GM19438 (cell line): ENCODE measurements at regions not wholly inside any gene's neighbourhood (a gene's known extent, or its start where the extent isn't known, plus 50 kb on each side); places are given as distances from the start of the nearest gene placed in this dataset.
"Not testable (repeated sequence)": the region's sequence is repeated elsewhere in the genome, so short reads cannot be mapped to it uniquely, and the experiment has no call there.

Experiments
- ATAC-seq: cut with Tn5 transposase; IDR thresholded peaks from one replicate; pipeline ENCODE4 v1.9.1; 2021; ENCODE audit warnings: low read depth; ENCODE audit not compliant: unreplicated experiment

DNA sequence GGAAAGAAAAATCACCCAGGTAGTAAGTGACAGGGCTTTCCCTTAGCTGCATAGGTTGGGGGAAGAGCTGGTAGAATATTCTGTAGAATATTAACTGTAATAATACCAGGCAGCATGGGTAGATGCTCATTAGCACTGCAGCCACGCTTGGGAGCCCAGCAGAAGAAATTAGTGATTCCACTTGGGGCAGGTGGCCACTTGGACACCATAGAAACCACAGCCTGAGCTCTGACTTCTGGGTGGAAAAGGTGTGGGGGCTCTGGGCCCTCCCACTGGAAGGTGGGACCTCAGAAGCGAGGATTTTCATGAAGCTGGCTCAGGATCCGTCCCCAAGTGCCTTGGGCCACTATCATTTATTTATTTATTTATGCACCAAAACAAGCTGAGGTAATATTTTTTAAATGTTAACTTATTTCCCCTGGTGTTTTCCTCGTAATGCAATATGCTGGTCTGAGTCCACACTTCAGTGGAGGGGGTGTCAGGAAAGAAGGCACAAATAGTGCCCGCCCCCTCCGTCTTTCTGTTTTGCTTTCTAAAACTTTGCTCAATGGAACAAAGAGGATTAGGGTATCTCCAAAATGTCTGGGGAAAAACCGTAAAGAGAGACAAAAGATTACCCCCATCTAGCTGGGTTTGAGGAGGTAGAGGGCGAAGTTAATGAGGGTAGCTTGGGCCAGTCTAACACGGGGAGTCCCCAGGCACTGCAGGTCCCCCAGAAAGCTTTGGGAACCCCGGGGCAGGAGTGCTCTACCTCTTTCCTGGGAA, 75.2 kb upstream of the GADD45A start:
- no peak for ATAC-seq

DNA sequence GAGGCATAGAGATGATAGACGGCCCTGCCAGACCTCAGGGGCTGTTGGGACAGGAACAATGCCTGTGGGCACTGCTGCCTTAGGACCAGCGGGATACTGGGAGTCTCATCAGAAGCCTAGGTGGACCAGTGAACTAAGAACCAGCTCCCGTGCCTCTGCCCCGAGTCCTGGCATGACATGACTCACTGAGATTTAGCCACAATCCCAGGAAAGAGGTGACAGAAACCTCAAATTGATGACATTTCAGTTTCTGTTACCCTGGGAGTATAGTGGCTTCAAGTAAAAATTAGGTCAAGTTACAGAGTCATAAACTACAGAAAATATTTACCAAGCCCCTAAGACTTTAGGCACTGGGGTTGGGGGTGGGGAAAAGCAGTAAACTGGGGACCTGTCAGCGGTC, 74.6 kb upstream of the GADD45A start:
- ATAC-seq, result no peak

DNA sequence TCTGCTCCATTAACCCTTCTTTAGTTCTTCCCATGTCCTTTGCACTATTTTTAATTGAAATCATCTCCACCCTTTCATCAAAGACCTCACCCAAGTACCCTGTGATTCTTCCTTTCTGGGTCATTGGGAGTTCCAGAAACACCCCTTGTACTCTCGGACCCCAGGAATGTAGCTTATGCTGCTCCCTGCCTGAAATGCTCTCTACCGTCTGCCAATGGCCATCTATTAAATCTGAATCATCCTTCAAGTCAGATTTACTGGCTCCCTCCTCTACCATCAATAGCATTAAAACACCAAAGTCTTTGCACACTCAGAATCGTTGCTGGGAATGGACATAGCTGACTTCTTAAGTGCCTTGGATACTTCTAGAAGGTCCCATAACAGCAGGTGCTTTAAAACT, 73.2 kb upstream of the GADD45A start:
- no peak for ATAC-seq

DNA sequence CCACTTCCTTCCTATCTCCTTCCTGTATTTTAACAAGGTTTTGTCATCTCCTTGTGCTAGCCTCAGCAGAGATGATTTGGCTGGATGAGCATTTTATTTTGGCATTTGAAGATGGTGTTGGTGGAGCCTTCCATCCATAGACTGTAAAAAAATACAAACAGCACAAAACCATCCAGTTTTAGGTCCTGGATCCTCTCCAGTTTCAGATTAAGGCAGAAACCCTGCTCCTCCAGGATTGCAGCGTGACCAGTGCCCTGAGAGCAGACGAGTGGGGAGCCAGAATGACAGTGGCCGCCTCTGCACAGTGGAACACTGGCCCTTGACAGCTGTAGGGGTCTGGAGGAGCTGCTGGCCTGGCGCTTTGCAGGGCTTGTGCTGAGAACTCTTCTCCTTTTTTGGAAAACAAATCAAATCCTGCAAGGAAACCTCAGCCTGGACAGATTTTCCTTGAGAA, 72.2 kb upstream of the GADD45A start:
- no peak for ATAC-seq

DNA sequence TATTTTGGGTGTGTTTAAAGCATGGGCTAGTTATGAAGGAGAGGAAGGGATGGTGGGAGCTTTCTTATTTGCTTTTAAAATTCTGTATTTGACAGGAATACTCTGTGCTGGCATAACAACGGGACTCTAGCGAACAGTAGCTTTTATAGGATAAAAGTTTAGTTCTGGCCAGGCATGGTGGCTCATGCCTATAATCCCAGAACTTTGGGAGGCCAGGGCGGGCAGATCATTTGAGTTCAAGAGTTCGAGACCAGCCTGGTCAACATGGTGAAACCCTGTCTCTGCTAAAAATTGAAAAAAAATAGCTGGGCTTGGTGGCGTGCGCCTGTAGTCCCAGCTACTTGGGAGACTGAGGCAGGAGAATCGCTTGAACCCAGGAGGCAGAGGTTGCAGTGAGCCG, 71.5 kb upstream of the GADD45A start:
- ATAC-seq, result not testable (repeated sequence)

DNA sequence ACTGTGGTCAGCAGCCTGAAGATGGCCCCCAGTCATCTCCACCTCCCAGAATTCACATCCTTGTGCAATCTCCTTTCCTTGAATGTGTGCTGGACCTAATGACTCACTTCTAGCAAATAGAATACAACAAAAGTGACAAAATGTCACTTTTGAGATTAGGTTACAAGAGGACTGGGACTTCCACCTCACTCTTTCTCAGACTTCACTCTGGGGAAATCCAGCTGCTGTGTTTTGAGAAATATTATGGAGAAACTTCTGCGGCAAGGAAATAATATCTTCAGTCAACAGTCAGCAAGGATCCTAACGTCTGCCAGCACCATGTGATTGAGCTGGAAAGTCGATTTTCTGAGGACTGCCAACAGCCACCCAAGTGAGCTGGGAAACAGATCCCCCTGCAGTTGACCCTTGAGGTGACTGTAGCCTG, 70.5 kb upstream of the GADD45A start:
- no peak for ATAC-seq

DNA sequence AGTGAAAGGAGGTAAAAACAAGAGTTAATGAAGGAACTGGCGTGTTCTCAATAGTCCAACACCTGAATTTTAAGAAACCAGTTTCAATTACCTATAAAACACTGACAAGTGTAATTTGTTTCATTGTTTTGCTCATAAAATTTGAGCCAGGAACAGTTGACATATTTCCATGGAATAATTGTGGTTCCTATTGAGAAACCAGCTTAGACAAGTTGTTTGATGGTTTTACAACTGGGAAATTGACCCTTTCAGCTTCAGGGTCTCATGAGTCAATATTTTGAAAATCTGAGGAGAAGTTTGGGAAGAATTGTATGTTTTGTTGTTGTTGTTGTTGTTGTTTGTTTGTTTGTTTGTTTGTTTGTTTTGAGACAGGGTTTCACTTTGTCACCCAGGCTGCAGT, 69.1 kb upstream of the GADD45A start:
- ATAC-seq, result no peak

DNA sequence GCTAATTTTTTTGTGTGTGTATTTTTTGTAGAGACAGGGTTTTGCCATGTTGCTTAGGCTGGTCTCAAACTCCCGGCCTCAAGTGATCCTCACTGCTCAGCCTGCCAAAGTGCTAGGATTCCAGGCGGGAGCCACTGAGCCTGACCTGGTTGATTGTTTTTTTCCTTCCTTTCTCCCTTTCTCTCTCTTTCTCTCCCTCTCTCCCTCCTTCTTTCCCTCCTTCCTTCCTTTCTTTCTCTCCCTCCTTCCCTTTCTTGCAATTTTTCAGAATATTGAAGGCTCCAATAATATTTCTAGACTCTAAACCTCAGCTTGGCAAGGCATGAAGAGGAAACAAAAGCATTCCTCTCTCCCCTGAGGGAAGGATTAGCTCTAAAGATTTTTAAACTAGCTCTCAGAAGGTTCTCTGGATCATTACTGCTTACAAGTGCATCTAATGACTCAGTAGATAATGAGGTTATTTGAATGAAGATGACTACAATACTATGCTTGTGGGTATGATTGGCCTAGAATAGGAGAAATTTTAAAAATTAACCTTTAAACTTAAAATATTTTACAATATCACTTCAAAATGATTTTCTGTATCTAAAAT, 68.5 kb upstream of the GADD45A start:
- ATAC-seq, result no peak

DNA sequence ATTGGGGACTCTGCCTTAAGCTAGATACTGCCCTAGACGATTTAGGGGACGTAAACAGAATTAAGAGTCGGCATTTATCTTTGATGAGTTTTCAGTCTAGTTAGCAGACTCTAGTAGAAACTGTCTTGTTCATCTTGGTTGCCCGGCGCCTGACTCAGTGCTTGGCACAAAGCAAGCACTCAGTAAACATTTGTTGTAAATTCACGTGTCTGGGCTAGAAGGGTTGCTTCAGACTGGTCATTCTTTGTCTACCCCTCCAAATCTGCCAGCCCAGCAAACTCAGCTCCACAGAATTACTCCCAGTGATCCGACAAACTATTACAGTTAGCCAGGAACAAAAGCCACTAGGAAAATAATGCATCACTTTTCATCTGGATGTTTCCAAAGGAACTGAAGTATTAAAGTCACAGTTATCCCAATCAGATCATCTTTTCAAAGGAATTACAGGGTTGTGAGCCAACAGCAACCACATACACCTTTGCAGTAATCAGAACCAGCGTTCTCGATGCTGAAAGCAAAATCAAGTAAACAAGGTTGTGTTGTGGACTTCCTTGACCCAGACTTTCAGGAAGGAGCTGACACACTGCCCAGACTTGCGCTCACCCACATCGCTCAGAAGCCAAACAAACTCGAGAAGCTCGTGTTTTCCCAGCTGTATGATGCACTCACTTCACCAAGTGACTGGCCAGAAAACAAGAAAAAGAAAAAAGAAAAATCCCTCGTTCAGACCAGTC, 66.5 kb upstream of the GADD45A start:
- ATAC-seq, result no peak

DNA sequence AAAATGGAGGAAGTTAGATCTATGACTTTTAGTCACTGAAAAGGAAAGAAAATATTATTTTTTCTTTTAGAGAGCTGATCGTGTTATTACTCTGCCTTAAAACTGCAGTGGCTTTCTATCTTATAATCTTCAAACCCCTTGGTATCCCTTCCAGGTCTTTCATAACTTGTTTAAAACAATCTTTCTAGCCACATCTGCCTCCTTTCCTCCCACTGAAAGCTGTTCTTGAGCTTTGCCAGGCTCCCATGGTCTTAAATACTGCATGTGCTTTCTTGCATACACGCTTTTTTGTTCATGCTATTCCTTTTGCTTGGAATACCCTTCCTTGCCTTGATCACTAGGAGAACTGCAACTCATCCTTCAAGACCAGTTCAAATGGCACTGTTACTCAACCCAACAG, 65.9 kb upstream of the GADD45A start:
- no peak for ATAC-seq

DNA sequence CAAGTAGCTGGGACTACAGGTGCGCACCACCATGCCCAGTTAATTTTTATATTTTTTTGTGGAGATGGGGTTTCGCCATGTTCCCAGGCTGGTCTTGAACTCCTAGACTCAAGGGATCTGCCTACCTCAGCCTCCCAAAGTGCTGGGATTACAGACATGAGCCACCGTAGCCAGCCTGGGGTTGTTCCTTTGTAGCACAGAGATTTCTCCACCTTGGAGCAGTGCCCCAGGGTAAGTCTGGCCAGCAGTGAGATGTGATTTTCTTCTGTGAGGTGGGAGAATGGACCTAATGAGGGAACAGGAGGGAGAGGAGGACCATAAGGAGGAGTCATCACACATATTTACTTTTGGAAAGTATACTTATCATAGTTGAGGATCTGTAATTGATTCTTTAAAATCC, 61.1 kb upstream of the GADD45A start:
- ATAC-seq, result no peak

DNA sequence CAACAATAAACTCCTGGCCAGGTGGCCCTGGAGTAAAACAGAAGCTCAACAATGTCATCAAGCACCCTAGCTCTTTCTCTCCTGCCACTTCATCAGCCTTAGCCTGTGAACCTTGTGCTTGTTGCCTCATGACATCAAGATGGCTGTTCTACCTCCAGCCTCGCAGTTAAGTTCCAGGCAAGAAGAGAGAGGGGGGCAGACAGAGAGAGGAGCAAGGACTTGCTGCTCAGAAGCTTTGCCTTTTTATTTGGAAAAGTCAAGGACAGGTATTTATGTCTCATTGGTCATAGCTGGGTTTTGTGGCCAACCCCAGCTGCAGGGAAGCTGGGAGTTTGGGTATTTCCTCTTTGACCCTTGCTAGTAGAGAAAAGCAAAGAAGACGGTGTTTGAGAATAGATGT, 60.3 kb upstream of the GADD45A start:
- no peak for ATAC-seq

DNA sequence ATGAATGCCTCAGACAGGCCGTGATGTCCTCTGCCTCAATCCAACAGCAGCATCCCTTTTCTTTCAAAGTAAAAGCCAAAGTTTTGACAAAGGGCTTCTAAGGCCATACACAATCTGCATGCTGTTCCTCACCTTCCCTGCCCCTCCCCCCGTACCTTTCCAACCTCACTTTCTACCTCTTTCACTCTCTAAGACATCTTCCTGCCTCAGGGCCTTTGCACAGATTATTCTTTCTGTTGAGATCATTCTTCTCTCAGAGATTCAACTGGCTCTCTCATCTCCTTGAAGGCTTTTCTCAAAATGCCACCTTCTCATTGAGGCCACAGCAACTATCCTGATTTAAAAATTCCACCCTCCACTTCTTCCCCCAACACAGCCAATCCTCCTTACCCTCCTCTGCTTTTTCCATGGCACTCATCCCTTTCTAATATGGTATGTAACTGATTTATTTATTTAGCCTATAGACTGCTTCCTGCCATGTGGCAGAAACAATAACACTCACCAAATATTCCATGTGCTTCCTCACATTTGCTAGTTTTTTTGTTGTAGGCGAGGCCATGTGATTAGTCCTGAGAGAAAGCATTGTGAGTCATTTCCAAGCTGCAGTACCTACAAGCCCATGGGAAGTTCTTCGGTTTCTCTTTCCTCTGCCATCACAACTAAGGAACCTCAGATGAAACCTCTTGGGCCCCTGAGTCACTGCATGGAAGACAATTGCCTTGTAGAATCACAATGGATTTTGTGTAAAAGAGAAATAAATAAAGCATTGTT, 58.7 kb upstream of the GADD45A start:
- ATAC-seq, result no peak

DNA sequence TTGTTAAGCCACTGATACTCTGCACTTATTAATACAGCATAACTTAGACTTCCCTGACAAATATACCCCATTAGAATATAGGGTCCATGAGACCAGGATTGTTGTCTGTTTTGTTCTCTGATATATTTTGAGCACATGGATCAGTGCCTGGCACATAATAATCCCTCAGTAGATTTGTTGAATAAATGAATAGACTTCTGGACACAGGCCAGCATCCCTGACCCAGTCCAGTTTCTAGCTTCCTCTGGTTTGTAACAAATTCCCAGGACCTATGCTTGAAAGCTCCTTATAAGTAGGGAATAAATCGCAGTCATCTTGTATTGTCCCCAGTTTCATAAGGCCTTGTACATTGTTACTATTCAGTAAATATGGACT, 58.2 kb upstream of the GADD45A start:
- ATAC-seq, result no peak

DNA sequence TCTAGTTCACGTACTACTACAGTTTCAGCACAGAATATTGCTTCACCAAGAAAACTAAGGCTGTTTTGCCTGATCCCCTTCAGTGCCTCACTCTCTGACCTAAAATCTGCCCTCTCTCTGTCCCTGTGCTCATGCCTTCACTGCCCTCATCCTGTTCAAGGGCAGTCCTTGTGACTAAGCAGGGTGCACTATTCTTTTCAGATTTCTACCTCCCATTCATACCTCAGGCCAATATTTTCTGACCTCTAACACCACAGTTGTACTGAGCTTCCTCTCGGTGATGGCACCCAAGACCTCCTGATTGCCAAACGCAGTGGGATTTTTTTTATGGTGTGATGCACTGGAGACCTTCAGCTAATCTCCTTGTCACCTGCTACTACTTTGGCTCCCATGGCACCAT, 57.7 kb upstream of the GADD45A start:
- no peak for ATAC-seq

DNA sequence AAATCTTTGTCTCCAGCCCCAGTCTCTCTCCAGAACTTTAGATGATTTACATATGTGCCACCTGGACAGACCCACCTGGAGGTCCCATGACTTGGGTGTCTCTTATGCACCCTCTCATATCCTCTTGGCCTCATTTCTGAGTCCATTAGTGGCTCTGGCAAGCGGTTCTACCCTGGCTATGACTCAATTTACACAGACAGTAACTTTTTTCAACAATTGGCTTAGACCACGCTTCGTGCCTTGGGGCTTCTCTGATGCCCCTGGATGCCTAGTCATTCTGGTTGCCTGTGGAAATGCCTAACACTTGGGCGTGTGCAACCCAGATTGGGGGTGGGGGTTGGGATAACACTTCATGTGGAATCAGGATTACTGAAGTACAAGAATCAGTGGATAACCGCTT, 57.1 kb upstream of the GADD45A start:
- ATAC-seq, result no peak

DNA sequence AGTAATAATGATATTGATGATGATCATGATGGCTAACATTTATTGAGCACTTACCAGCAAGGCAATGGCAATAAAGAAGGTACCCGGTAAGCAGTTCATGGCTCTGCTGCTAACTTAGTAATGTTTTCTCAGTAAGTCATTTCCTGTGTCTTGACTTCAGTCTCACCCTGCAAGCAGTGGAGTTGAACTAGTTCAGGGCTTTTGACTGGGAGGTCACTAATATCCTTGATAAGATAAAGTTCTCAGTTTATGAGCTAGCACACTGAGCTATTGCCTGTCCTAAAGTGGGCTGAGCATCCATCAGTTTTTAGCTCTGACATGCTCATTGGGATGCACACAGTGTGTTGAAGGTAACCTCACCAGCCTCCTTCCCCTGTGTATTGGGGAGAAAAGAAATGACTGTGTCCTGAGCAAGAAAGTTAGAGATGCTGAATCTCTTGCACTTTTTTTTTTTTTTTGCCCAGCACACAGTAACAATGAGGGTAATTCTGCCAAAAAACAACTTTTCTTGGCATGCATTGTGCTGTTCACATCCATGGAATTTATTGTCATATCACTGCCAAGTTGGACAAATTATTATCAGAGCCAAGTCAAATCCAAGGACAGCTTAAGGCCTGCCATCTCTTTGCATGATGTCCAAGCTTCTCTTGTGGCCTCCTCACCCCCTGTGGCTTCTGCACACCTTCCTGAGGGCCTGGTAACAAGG, 55.5 kb upstream of the GADD45A start:
- no peak for ATAC-seq

DNA sequence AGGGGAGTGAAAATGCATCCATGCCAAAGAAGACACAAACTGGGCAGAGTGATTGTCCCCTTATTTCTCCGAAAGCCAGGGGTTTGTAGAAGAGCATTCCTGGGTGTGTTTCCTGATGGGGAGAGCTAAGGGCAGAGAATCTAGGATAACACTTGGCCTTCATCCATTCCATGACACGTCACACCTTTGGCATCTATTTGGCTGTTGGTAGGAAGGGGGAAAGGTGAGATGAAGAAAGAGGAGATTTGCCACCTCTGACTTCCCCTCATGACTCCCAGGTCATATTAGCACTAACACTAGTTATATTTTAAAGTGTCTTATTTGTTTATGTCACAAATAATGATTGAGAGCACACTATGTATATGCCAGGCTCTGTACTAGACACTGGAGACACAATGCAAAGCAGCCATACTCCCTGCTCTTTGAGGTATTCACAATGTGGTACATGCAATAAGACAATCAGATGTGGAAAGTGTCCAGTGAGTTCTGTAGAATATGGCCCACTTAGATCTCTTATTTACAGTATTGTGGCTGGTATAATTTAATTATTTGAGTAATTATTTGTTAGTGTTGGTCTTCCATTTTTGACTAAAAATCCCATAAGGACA, 54.5 kb upstream of the GADD45A start:
- ATAC-seq, result no peak

DNA sequence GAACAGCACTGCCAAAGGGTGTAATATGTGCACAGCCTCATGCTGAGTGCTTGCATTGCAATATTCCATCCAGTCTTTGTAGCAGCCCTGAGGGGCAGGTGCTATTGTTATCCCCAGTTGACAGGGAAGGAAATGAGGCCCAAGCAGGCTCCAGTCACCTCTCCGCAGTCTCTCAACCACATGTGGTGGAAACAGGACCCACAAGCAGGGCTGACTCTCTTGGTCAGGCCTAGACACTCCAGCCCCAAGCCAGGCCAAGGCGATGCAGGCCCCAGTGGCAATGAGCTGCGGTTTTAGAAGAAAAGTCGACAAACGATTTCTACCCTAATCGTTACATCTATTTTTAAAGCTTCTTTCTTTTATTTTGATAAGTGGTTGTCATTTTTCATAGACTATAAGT, 52.6 kb upstream of the GADD45A start:
- no peak for ATAC-seq
